ENCODE measurements at regions not wholly inside any gene's neighbourhood (a gene's known extent, or its start where the extent isn't known, plus 50 kb on each side); places are given as distances from the start of the nearest gene placed in this dataset.

- no peak for TF ChIP-seq CTCF (IDR thresholded peaks at IDR 0.05; ENCODE audit: low read length)
- TF ChIP-seq EZH2 (optimal IDR thresholded peaks at IDR 0.05; ENCODE audit: low read depth, low read length), result no peak
Observed at GRCh38 chr12:98371419-98371818, 144.0 kb upstream of the TMPO start.
